H1 (cell line): ENCODE measurements at regions not wholly inside any gene's neighbourhood (a gene's known extent, or its start where the extent isn't known, plus 50 kb on each side); places are given as distances from the start of the nearest gene placed in this dataset.
A peak's percentile ranks its signal among the peaks of the same experiment; 100 is the strongest.

Source experiments
- CTCF ChIA-PET: fragments of 300-600 bp; sonication (Branson Sonifier 250); formaldehyde crosslinking; loops from one replicate; lab custom pipeline; 2021; ENCODE audit not compliant: partially characterized antibody; lab: Charles Lee
- POLR2A ChIA-PET: fragments of 300-600 bp; sonication (Branson Sonifier 250); formaldehyde crosslinking; loops from one replicate; lab custom pipeline; 2021; ENCODE audit warnings: inconsistent platforms; ENCODE audit not compliant: partially characterized antibody; lab: Charles Lee
- DNase-seq, 2 experiments: peaks; one replicate each; pipeline versions ENCODE4 v3.0.0 to v3.0.0-alpha.2; 2010 to 2022; ENCODE audit warnings: low spot score in 2 of 2, low read depth in 1 of 2, mixed read lengths in 1 of 2
- FAIRE-seq: peaks from 2 replicates; lab custom pipeline; 2011; peaks lifted over from hg19 to GRCh38; lab: Jason Lieb, UNC
- H2AFZ ChIP-seq: 2 replicates; pipeline ENCODE4 v1.8.1; 2012; ENCODE audit warnings: low read length, inconsistent platforms
- H2AK5ac ChIP-seq: 2 replicates; pipeline ENCODE4 v1.6.1; 2013; ENCODE audit warnings: low read depth, low read length
- H2BK120ac ChIP-seq: replicated peaks from 2 replicates; pipeline ENCODE3; 2013; ENCODE audit warnings: low read depth, low read length, inconsistent platforms
- H2BK12ac ChIP-seq: 2 replicates; pipeline ENCODE4 v1.6.1; 2013; ENCODE audit warnings: low read depth, low read length
- H2BK15ac ChIP-seq: 2 replicates; pipeline ENCODE4 v1.6.1; 2013; ENCODE audit warnings: low read length
- H2BK20ac ChIP-seq: 2 replicates; pipeline ENCODE4 v1.6.1; 2013; ENCODE audit warnings: low read length
- H2BK5ac ChIP-seq: 2 replicates; pipeline ENCODE4 v1.6.1; 2013; ENCODE audit warnings: low read depth, low read length
- H3K14ac ChIP-seq: 2 replicates; pipeline ENCODE4 v1.6.1; 2013; ENCODE audit warnings: inconsistent platforms; ENCODE audit not compliant: insufficient read length
- H3K18ac ChIP-seq: 2 replicates; pipeline ENCODE4 v1.6.1; 2013; ENCODE audit warnings: low read length; ENCODE audit errors: extremely low read depth
- H3K23ac ChIP-seq: 2 replicates; pipeline ENCODE4 v1.6.1; 2013; ENCODE audit warnings: inconsistent platforms; ENCODE audit not compliant: insufficient read length
- H3K23me2 ChIP-seq: 2 replicates; pipeline ENCODE4 v1.6.1; 2013; ENCODE audit warnings: low read depth, low read length
- H3K27ac ChIP-seq: 2 replicates; pipeline ENCODE4 v1.6.1; 2011; ENCODE audit warnings: low read depth, low read length, inconsistent platforms
- H3K27me3 ChIP-seq, 4 experiments: replicated peaks in 1 of 4; 1 replicate in 1 of 4; 2 replicates in 3 of 4; pipeline versions ENCODE4 v1.6.1 to v1.8.1; 2011 to 2013; ENCODE audit warnings: low read length in 3 of 4, mild to moderate bottlenecking in 3 of 4, inconsistent platforms in 2 of 4, mixed read lengths in 2 of 4, moderate library complexity in 1 of 4; ENCODE audit not compliant: control insufficient read depth in 3 of 4, insufficient read depth in 3 of 4; ENCODE audit errors: extremely low read depth in 1 of 4
- H3K36me3 ChIP-seq, 4 experiments: 2 replicates each; pipeline versions ENCODE4 v1.6.1 to v1.8.1; 2011 to 2013; ENCODE audit warnings: mild to moderate bottlenecking in 4 of 4, low read length in 3 of 4, moderate library complexity in 2 of 4, control low read depth in 1 of 4, inconsistent platforms in 1 of 4; ENCODE audit not compliant: insufficient read depth in 4 of 4, control insufficient read depth in 2 of 4
- H3K4ac ChIP-seq: replicated peaks from 2 replicates; pipeline ENCODE3; 2013; ENCODE audit warnings: low read length, low read depth, mixed read lengths, inconsistent platforms; ENCODE audit not compliant: insufficient read length
- H3K4me1 ChIP-seq, 4 experiments: replicated peaks in 1 of 4; 1 replicate in 1 of 4; 2 replicates in 3 of 4; pipeline versions ENCODE4 v1.6.1 to v1.8.1; 2011 to 2013; ENCODE audit warnings: low read length in 3 of 4, inconsistent platforms in 2 of 4, mixed read lengths in 1 of 4; ENCODE audit not compliant: insufficient read depth in 4 of 4, control insufficient read depth in 3 of 4
- H3K4me2 ChIP-seq, 2 experiments: 2 replicates each; pipeline versions ENCODE4 v1.6.1 to v1.8.1; 2011 to 2013; ENCODE audit warnings: low read depth in 2 of 2, low read length in 2 of 2, control low read depth in 1 of 2, inconsistent platforms in 1 of 2, mild to moderate bottlenecking in 1 of 2; ENCODE audit not compliant: insufficient read depth in 1 of 2
- H3K4me3 ChIP-seq, 4 experiments: fragments of 200-600, 300-600 bp in 1 of 4; sonication (generic), shearing (Covaris generic), sonication (Bioruptor Twin) in 1 of 4; 2 replicates each; pipeline versions ENCODE4 v1.5.1 to v1.8.1; 2011 to 2016; ENCODE audit warnings: low read length in 4 of 4, low read depth in 3 of 4, control low read depth in 2 of 4, inconsistent platforms in 2 of 4, mild to moderate bottlenecking in 2 of 4, mixed read lengths in 1 of 4, moderate library complexity in 1 of 4; ENCODE audit not compliant: insufficient read depth in 2 of 4; ENCODE audit errors: extremely low read depth in 1 of 4
- H3K56ac ChIP-seq: replicated peaks from 2 replicates; pipeline ENCODE3; 2013; ENCODE audit warnings: low read depth, mild to moderate bottlenecking, mixed read lengths, low read length, inconsistent platforms; ENCODE audit not compliant: insufficient read length
- H3K79me1 ChIP-seq: 2 replicates; pipeline ENCODE4 v1.6.1; 2013; ENCODE audit warnings: low read depth, low read length, control low read depth
- H3K79me2 ChIP-seq, 2 experiments: 2 replicates each; pipeline versions ENCODE4 v1.6.1 to v1.8.1; 2012 to 2013; ENCODE audit warnings: low read length in 2 of 2, mild to moderate bottlenecking in 2 of 2, inconsistent platforms in 1 of 2; ENCODE audit not compliant: insufficient read depth in 2 of 2, control insufficient read depth in 1 of 2
- H3K9ac ChIP-seq, 4 experiments: replicated peaks in 1 of 4; 1 replicate in 1 of 4; 2 replicates in 3 of 4; pipeline versions ENCODE4 v1.6.1 to v1.8.1; 2011 to 2013; ENCODE audit warnings: low read depth in 3 of 4, low read length in 3 of 4, control low read depth in 2 of 4, mild to moderate bottlenecking in 2 of 4, moderate library complexity in 2 of 4, inconsistent platforms in 1 of 4; ENCODE audit errors: extremely low read depth in 1 of 4
- H3K9me3 ChIP-seq, 2 experiments: 2 replicates each; pipeline versions ENCODE4 v1.6.1 to v1.8.1; 2012 to 2013; ENCODE audit warnings: mild to moderate bottlenecking in 2 of 2, moderate library complexity in 2 of 2, control low read depth in 1 of 2, inconsistent platforms in 1 of 2, low read depth in 1 of 2, low read length in 1 of 2, mixed read lengths in 1 of 2; ENCODE audit not compliant: insufficient read depth in 2 of 2
- H4K20me1 ChIP-seq, 2 experiments: replicated peaks in 1 of 2; 2 replicates each; pipeline versions ENCODE3 to v1.8.1; 2011 to 2013; ENCODE audit warnings: inconsistent platforms in 2 of 2, low read length in 2 of 2, mild to moderate bottlenecking in 1 of 2; ENCODE audit not compliant: insufficient read depth in 2 of 2, control insufficient read depth in 1 of 2
- H4K5ac ChIP-seq: 2 replicates; pipeline ENCODE4 v1.6.1; 2013; ENCODE audit warnings: low read length, low read depth, mixed read lengths, inconsistent platforms; ENCODE audit not compliant: insufficient read length
- H4K8ac ChIP-seq: 2 replicates; pipeline ENCODE4 v1.8.0; 2013; ENCODE audit warnings: mild to moderate bottlenecking, moderate library complexity, low read length, inconsistent platforms; ENCODE audit not compliant: insufficient read depth; ENCODE audit errors: extremely low read depth
- H4K91ac ChIP-seq: replicated peaks from 2 replicates; pipeline ENCODE3; 2013; ENCODE audit warnings: low read length, mixed read lengths, inconsistent platforms; ENCODE audit not compliant: insufficient read length
- CEBPB ChIP-seq: IDR thresholded peaks from 2 replicates; pipeline ENCODE4 v1.6.1; 2012; ENCODE audit warnings: low read depth, low read length
- SIN3A ChIP-seq, 2 experiments: IDR thresholded peaks in 1 of 2; conservative IDR thresholded peaks in 1 of 2; 2 replicates each; pipeline ENCODE4 v1.6.1; 2011 to 2012; ENCODE audit warnings: low read length in 2 of 2, improper control_type of control experiment in 1 of 2, low read depth in 1 of 2, mild to moderate bottlenecking in 1 of 2
- WGBS, 2 experiments: shearing (Covaris generic) in 1 of 2; methylation state at CpG; one replicate each; pipeline versions ENCODE4 v1.1.6 to v1.1.7; 2013 to 2015; ENCODE audit warnings: low lambda C conversion rate in 2 of 2, mixed read lengths in 2 of 2, inconsistent platforms in 1 of 2, low coverage in 1 of 2, missing lambda C conversion rate in 1 of 2; ENCODE audit not compliant: insufficient replicate concordance in 2 of 2, insufficient coverage in 1 of 2, insufficient read length in 1 of 2; ENCODE audit errors: extremely low coverage in 1 of 2, missing lambda C conversion rate in 1 of 2; 5-methylcytosine and 5-hydroxymethylcytosine counted together

- H2AK5ac ChIP-seq, result no peak overlapping the region
- H3K79me1 ChIP-seq, result no peaks in the 10 kb centered on the region
- no peak overlapping the region for H3K27ac ChIP-seq
- H3K23me2 ChIP-seq, result no peaks in the 10 kb centered on the region; the same call in 1 of the 2 replicates
- H3K27me3 ChIP-seq, result no peaks in the 10 kb centered on the region
- no peaks in the 10 kb centered on the region for H3K79me2 ChIP-seq
- no peak overlapping the region for H4K8ac ChIP-seq
- no peak overlapping the region for H3K4ac ChIP-seq
- ChIA-PET CTCF (no interaction called here), POLR2A (no interaction called here)
- WGBS, 2 experiments, result 78% methylated on average over 3 of the region's 3 CpGs; no CpG with 5 or more reads in 1 of the 2 experiments
- H4K5ac ChIP-seq, result no peak overlapping the region
- no peak overlapping the region for H2BK20ac ChIP-seq
- no peaks in the 10 kb centered on the region for H4K20me1 ChIP-seq
- no peaks in the 10 kb centered on the region for H3K36me3 ChIP-seq
- H3K4me3 ChIP-seq, result no peak overlapping the region
- H3K14ac ChIP-seq, result no peak overlapping the region
- H2BK120ac ChIP-seq, result no peak overlapping the region
- no peak overlapping the region for H2BK15ac ChIP-seq
- no peak overlapping the region for H3K23ac ChIP-seq
- peak overlapping the region; percentile 3; the same call in 1 of the 2 replicates for H2BK5ac ChIP-seq
- peak; percentile 36; the same call in 1 of the 2 replicates for TF ChIP-seq CEBPB
- no peak for TF ChIP-seq SIN3A (conservative IDR thresholded peaks at IDR 0.05 in 1 of 2, IDR thresholded peaks at IDR 0.05 in 1 of 2; ENCODE audit: low read depth in 1 of 2, low read length in 2 of 2)
- no peak overlapping the region for H3K18ac ChIP-seq
- no peak for DNase-seq
- H3K4me2 ChIP-seq, result no peak overlapping the region
- no peaks in the 10 kb centered on the region; a peak in 1 of 4 replicates for H3K9me3 ChIP-seq
- H3K56ac ChIP-seq, result no peak overlapping the region
- FAIRE-seq, result no peak
- peak overlapping the region; percentile 95 for H2AFZ ChIP-seq
- H2BK12ac ChIP-seq, result no peak overlapping the region
- no peak overlapping the region for H4K91ac ChIP-seq
- no peak overlapping the region for H3K9ac ChIP-seq
- no peaks in the 10 kb centered on the region; a peak in 1 of 7 replicates for H3K4me1 ChIP-seq
Observed at GRCh38 chr15:36334059-36334458, 245.4 kb upstream of the CDIN1 start.
